ENCODE measurements at regions not wholly inside any gene's neighbourhood (a gene's known extent, or its start where the extent isn't known, plus 50 kb on each side); places are given as distances from the start of the nearest gene placed in this dataset.

GRCh38 chr14:34183478-34183877 lies 232.6 kb upstream of the EGLN3 start:
- FAIRE-seq (no peak), DNase-seq (ENCODE audit: low read depth, low spot score) (no peak)
- Histone ChIP-seq H3K9me3 (ENCODE audit: control insufficient read depth, low read depth, low read length) (no peaks in the 10 kb centered on the region), H3K4me1 (ENCODE audit: control insufficient read depth, extremely low read depth, insufficient read depth, low read length) (no peaks in the 10 kb centered on the region), H3K9ac (ENCODE audit: control insufficient read depth, extremely low read depth, insufficient read depth, low read length) (no peak overlapping the region), H4K20me1 (ENCODE audit: control insufficient read depth, extremely low read depth, insufficient read depth, low read length) (no peaks in the 10 kb centered on the region), H3K27me3 (ENCODE audit: control insufficient read depth, extremely low read depth, insufficient read depth, low read length) (no peaks in the 10 kb centered on the region), H2AFZ (ENCODE audit: control insufficient read depth, low read length) (no peak overlapping the region), H3K4me2 (ENCODE audit: control insufficient read depth, extremely low read depth, insufficient read depth, low read depth, low read length) (no peak overlapping the region), H3K9me1 (ENCODE audit: control insufficient read depth, extremely low read depth, insufficient read depth, low read length) (no peaks in the 10 kb centered on the region), H3K4me3 (ENCODE audit: control insufficient read depth in 2 of 3, extremely low read depth in 1 of 3, insufficient read depth in 2 of 3, low read depth in 1 of 3, low read length in 3 of 3) (no peak overlapping the region), H3K36me3 (ENCODE audit: control insufficient read depth in 2 of 2, extremely low read depth in 1 of 2, insufficient read depth in 2 of 2, low read length in 2 of 2) (no peaks in the 10 kb centered on the region), H3K79me2 (ENCODE audit: control insufficient read depth, insufficient read depth, low read length) (no peaks in the 10 kb centered on the region), H3K27ac (ENCODE audit: control insufficient read depth, insufficient read depth, low read length) (no peak overlapping the region)
- dilution Hi-C loops (cut with MboI; ENCODE audit: extremely low pct_ligation_motif_present, low sequenced_read_pairs): no loop called here
- no peak for TF ChIP-seq CTCF (optimal IDR thresholded peaks at IDR 0.05 in 1 of 3, IDR thresholded peaks at IDR 0.05 in 1 of 3, conservative IDR thresholded peaks at IDR 0.05 in 1 of 3; ENCODE audit: extremely low read depth in 1 of 3, insufficient read depth in 2 of 3, low read length in 3 of 3)
- TF ChIP-seq EZH2 (IDR thresholded peaks at IDR 0.05; ENCODE audit: low read length): no peak

DNA sequence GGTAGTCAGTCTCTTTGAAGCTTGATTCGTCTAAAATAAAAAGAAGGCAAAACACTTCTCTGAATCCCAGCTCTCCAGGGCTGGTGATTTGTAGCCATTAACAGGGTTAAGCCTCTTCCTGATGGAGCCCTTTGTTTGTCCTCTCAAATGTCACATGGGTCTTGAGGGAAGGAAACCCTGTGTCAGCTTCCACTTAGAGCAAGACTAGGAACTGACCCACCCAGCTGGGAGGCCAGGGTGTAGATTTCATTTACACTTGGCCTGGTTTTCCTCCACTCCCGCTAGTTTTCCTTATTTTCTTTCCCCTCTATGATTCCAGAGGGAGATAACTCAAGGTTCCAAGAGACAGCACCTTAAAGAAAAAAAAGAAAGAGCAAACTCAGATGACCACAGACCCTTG lies 230.5 kb upstream of the EGLN3 start:
- no peak overlapping the region for H3K9ac ChIP-seq (ENCODE audit: control insufficient read depth, extremely low read depth, insufficient read depth, low read length)
- no peaks in the 10 kb centered on the region for H3K4me1 ChIP-seq (ENCODE audit: control insufficient read depth, extremely low read depth, insufficient read depth, low read length)
- dilution Hi-C loops (cut with MboI; ENCODE audit: extremely low pct_ligation_motif_present, low sequenced_read_pairs): no loop called here
- H3K9me1 ChIP-seq (ENCODE audit: control insufficient read depth, extremely low read depth, insufficient read depth, low read length): no peaks in the 10 kb centered on the region
- DNase-seq (ENCODE audit: low read depth, low spot score) (no peak), FAIRE-seq (no peak)
- no peak overlapping the region for H3K4me3 ChIP-seq (ENCODE audit: control insufficient read depth in 2 of 3, extremely low read depth in 1 of 3, insufficient read depth in 2 of 3, low read depth in 1 of 3, low read length in 3 of 3)
- H3K36me3 ChIP-seq (ENCODE audit: control insufficient read depth in 2 of 2, extremely low read depth in 1 of 2, insufficient read depth in 2 of 2, low read length in 2 of 2): no peaks in the 10 kb centered on the region
- H3K27me3 ChIP-seq (ENCODE audit: control insufficient read depth, extremely low read depth, insufficient read depth, low read length): no peaks in the 10 kb centered on the region
- no peak for TF ChIP-seq CTCF (optimal IDR thresholded peaks at IDR 0.05 in 1 of 3, IDR thresholded peaks at IDR 0.05 in 1 of 3, conservative IDR thresholded peaks at IDR 0.05 in 1 of 3; ENCODE audit: extremely low read depth in 1 of 3, insufficient read depth in 2 of 3, low read length in 3 of 3)
- no peak for TF ChIP-seq EZH2 (IDR thresholded peaks at IDR 0.05; ENCODE audit: low read length)
- no peaks in the 10 kb centered on the region for H4K20me1 ChIP-seq (ENCODE audit: control insufficient read depth, extremely low read depth, insufficient read depth, low read length)
- H3K79me2 ChIP-seq (ENCODE audit: control insufficient read depth, insufficient read depth, low read length): no peaks in the 10 kb centered on the region
- no peak overlapping the region for H3K4me2 ChIP-seq (ENCODE audit: control insufficient read depth, extremely low read depth, insufficient read depth, low read depth, low read length)
- H3K27ac ChIP-seq (ENCODE audit: control insufficient read depth, insufficient read depth, low read length): no peak overlapping the region
- no peak overlapping the region for H2AFZ ChIP-seq (ENCODE audit: control insufficient read depth, low read length)
- H3K9me3 ChIP-seq (ENCODE audit: control insufficient read depth, low read depth, low read length): no peaks in the 10 kb centered on the region

All from keratinocyte (primary cell).